Glutamatergic neuron (in vitro differentiated cells): ENCODE measurements at regions not wholly inside any gene's neighbourhood (a gene's known extent, or its start where the extent isn't known, plus 50 kb on each side); places are given as distances from the start of the nearest gene placed in this dataset.

ENCODE experiments used
- DNase-seq: peaks from one replicate; pipeline ENCODE4 v3.0.0; 2022
- H3K27ac Mint-ChIP-seq: one replicate; pipeline ENCODE4 v1.8.0; 2020; ENCODE audit warnings: mild to moderate bottlenecking, mixed read lengths, inconsistent platforms; ENCODE audit not compliant: unreplicated experiment
- H3K27me3 Mint-ChIP-seq: one replicate; pipeline ENCODE4 v1.8.0; 2020; ENCODE audit warnings: mild to moderate bottlenecking, moderate library complexity, mixed read lengths, inconsistent platforms; ENCODE audit not compliant: unreplicated experiment
- H3K36me3 Mint-ChIP-seq: one replicate; pipeline ENCODE4 v1.8.0; 2020; ENCODE audit warnings: mild to moderate bottlenecking, mixed read lengths, inconsistent platforms; ENCODE audit not compliant: unreplicated experiment
- H3K4me1 Mint-ChIP-seq: one replicate; pipeline ENCODE4 v1.8.0; 2020; ENCODE audit warnings: mild to moderate bottlenecking, low read depth, mixed read lengths, inconsistent platforms; ENCODE audit not compliant: unreplicated experiment
- H3K4me3 Mint-ChIP-seq: one replicate; pipeline ENCODE4 v1.8.0; 2020; ENCODE audit warnings: mild to moderate bottlenecking, mixed read lengths, inconsistent platforms; ENCODE audit not compliant: unreplicated experiment
- H3K9me3 Mint-ChIP-seq: one replicate; pipeline ENCODE4 v1.8.0; 2020; ENCODE audit warnings: mild to moderate bottlenecking, moderate library complexity, mixed read lengths, inconsistent platforms; ENCODE audit not compliant: unreplicated experiment
- TF ChIP-seq, protein P1 (sequence below): fragments of 200-600 bp; sonication (generic); IDR thresholded peaks from one replicate; pipeline ENCODE4 v1.5.0; 2021; ENCODE audit not compliant: partially characterized antibody, unreplicated experiment

DNA sequence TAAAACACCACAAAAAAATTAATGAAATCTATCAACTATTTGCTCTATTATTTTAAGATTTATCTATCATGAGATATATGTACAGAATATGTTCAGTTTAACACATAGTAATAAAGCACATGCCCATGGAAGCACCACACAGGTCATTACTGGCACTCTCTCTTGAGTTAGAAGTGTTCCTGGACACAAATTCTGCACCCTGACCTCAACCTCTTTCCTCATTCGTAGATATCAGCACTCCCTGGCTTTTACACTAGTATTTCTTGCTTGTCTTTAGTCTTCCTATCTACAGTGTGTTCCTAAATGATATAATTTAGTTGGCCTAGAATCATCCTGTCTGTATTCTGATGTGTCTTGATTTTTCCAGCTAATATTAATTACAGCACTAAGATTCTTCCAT lies 321.0 kb upstream of the SOX5 start:
- no peaks in the 10 kb centered on the region for H3K36me3 Mint-ChIP-seq
- H3K4me1 Mint-ChIP-seq = no peaks in the 10 kb centered on the region
- H3K9me3 Mint-ChIP-seq = no peaks in the 10 kb centered on the region
- no peak for DNase-seq
- no peaks in the 10 kb centered on the region for H3K27me3 Mint-ChIP-seq
- H3K27ac Mint-ChIP-seq = no peak overlapping the region
- TF ChIP-seq, protein P1, sequence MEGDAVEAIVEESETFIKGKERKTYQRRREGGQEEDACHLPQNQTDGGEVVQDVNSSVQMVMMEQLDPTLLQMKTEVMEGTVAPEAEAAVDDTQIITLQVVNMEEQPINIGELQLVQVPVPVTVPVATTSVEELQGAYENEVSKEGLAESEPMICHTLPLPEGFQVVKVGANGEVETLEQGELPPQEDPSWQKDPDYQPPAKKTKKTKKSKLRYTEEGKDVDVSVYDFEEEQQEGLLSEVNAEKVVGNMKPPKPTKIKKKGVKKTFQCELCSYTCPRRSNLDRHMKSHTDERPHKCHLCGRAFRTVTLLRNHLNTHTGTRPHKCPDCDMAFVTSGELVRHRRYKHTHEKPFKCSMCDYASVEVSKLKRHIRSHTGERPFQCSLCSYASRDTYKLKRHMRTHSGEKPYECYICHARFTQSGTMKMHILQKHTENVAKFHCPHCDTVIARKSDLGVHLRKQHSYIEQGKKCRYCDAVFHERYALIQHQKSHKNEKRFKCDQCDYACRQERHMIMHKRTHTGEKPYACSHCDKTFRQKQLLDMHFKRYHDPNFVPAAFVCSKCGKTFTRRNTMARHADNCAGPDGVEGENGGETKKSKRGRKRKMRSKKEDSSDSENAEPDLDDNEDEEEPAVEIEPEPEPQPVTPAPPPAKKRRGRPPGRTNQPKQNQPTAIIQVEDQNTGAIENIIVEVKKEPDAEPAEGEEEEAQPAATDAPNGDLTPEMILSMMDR = no peak
- H3K4me3 Mint-ChIP-seq = no peak overlapping the region

DNA sequence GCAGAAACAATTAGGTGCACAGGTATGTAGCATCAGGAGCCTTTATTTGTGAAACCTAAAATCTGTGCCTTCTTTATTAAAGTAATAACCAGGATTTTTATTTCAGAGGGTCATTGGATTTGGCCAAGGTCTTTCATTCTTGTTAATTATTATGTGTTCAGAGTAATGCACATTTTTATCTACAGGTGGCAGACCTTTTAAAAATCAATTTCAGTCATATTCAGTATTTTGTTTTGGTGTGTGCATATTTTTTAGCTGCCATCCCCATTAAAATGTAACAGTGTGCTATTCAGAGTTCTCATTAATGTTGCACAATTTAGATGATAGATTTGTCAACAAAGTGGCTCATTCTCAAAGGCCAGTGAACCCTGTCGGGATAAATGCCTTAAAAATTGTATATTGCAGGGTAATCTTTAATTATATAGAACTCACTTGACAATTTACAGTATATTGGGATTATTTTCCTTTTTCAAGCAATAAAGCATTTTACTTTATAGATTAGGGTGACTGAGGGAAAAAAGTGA lies 319.3 kb upstream of the SOX5 start:
- H3K4me3 Mint-ChIP-seq = no peak overlapping the region

DNA sequence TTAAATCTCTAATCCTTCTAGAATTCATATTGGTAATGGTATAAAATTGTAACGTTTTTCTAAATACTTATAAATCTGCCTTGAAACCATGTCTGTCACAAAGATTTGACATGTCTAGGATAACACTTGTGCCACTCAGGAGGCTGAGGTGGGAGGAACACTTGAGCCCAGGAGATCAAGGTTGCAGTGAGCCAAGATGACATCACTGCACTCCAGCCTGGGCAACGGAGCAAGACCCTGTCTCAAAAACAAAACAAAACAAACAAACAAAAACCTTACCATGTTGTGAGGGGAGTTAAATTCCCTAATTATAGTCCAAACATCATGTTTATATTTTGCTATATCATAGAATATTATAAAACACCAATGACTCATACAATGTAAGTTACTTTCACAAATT lies 317.5 kb upstream of the SOX5 start:
- DNase-seq = no peak
- H3K27me3 Mint-ChIP-seq = no peaks in the 10 kb centered on the region
- no peaks in the 10 kb centered on the region for H3K4me1 Mint-ChIP-seq
- TF ChIP-seq, protein P1 = no peak
- H3K27ac Mint-ChIP-seq = no peak overlapping the region
- H3K4me3 Mint-ChIP-seq = no peak overlapping the region
- H3K36me3 Mint-ChIP-seq = no peaks in the 10 kb centered on the region
- H3K9me3 Mint-ChIP-seq = no peaks in the 10 kb centered on the region

More for the DNA sequence above, 319.3 kb upstream of the SOX5 start:
- H3K27ac Mint-ChIP-seq = no peak overlapping the region
- no peaks in the 10 kb centered on the region for H3K9me3 Mint-ChIP-seq
- no peaks in the 10 kb centered on the region for H3K36me3 Mint-ChIP-seq
- DNase-seq = no peak
- TF ChIP-seq, protein P1 = no peak
- no peaks in the 10 kb centered on the region for H3K4me1 Mint-ChIP-seq
- no peaks in the 10 kb centered on the region for H3K27me3 Mint-ChIP-seq

DNA sequence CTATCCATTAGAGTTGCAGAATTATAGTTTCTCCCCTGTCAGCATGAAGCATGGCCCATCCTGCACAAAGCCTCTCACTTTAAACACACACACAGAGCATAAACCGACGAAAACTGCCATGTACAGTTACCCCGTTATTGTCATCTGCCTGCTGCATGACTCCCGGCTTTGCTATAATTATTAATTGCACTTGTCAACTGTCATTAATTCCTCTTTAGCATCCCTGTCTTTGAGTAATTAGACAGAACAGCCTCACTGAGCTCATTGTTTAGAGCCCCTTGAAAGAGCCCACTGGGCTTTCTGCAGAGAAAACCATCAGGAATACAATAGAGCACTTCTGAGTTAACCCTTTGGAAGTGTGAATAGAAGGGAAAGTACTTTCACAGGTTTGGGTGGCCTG lies 307.2 kb upstream of the SOX5 start:
- no peak overlapping the region for H3K4me3 Mint-ChIP-seq
- peaks cover 13% of the 10 kb centered on the region for H3K4me1 Mint-ChIP-seq
- peaks cover 2% of the 10 kb centered on the region for H3K9me3 Mint-ChIP-seq
- DNase-seq = no peak
- TF ChIP-seq, protein P1 = no peak
- H3K36me3 Mint-ChIP-seq = no peaks in the 10 kb centered on the region
- no peak overlapping the region for H3K27ac Mint-ChIP-seq
- no peaks in the 10 kb centered on the region for H3K27me3 Mint-ChIP-seq

DNA sequence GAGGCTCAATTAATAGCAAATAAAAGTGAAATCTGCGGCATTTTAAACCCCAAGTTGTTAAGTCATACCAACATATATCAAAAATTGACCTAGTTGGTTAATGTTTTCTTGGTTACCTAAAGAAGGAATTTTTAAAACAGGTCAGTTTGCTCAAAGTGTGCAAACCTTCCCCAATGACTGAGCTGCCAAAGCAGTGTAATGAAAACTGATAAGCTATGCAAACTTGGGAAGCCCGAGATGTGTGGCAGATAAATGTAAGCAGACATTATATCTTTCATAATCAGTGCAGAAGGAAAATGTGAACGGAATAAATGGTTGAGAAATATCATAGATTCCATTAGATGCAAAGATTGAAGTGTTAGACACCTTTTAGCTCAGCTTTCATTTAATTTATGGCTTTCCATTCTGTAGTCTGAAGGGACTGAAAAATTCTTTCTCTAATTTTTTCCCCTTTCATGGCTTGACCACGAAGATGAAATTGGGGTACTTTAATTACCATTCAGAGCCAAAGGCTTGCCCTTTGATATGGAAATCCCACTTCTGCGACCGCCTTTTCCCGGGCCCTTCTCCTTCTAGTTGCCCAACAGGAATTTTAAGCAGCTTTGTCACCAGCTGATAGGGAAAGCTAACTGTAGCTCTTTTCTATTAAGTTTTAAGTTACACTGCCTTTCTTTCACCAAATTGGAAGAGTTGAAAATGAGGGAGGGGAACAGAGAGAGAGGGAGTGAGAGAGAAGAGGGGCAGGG lies 306.6 kb upstream of the SOX5 start:
- Mint-ChIP-seq H3K4me1 (peaks cover 12% of the 10 kb centered on the region), H3K36me3 (no peaks in the 10 kb centered on the region), H3K9me3 (no peaks in the 10 kb centered on the region), H3K4me3 (no peak overlapping the region), H3K27me3 (no peaks in the 10 kb centered on the region), H3K27ac (no peak overlapping the region)
- TF ChIP-seq, protein P1 = no peak
- no peak for DNase-seq
